GM23338 (cell line): ENCODE measurements at regions not wholly inside any gene's neighbourhood (a gene's known extent, or its start where the extent isn't known, plus 50 kb on each side); places are given as distances from the start of the nearest gene placed in this dataset.

Experiments
- CREB1 ChIP-seq: fragments of 250-450 bp; sonication (Bioruptor Pico); IDR thresholded peaks from 2 replicates; pipeline ENCODE4 v1.5.0; 2020; ENCODE audit warnings: low read depth, mild to moderate bottlenecking, moderate library complexity
- EZH2 ChIP-seq: fragments of 200-600 bp; sonication (generic); IDR thresholded peaks from one replicate; pipeline ENCODE4 v1.8.0; 2017; ENCODE audit warnings: antibody characterized with exemption, mild to moderate bottlenecking, low read depth; ENCODE audit not compliant: unreplicated experiment
- EZH2phosphoT487 ChIP-seq: fragments of 200-600 bp; sonication (generic); IDR thresholded peaks from one replicate; pipeline ENCODE4 v1.8.1; 2018; ENCODE audit warnings: antibody characterized with exemption; ENCODE audit not compliant: unreplicated experiment
- JUNB ChIP-seq: IDR thresholded peaks from one replicate; pipeline ENCODE4 v1.6.1; 2016; ENCODE audit warnings: antibody characterized with exemption; ENCODE audit not compliant: unreplicated experiment
- NANOG ChIP-seq: IDR thresholded peaks from 2 replicates; pipeline ENCODE4 v1.6.1; 2016; ENCODE audit warnings: antibody characterized with exemption, borderline replicate concordance
- POLR2AphosphoS5 ChIP-seq: IDR thresholded peaks from 2 replicates; pipeline ENCODE4 v1.6.1; 2016; ENCODE audit warnings: antibody characterized with exemption, low read depth
- STAT1 ChIP-seq: IDR thresholded peaks from one replicate; pipeline ENCODE4 v1.6.1; 2016; ENCODE audit warnings: antibody characterized with exemption; ENCODE audit not compliant: unreplicated experiment
- ZNF114 ChIP-seq: fragments of 250-450 bp; sonication (Bioruptor Pico); IDR thresholded peaks from 2 replicates; pipeline ENCODE4 v1.5.0; 2020; ENCODE audit warnings: mild to moderate bottlenecking, moderate library complexity
- ZNF331 ChIP-seq: fragments of 250-450 bp; sonication (Bioruptor Pico); IDR thresholded peaks from 2 replicates; pipeline ENCODE4 v1.5.0; 2020; ENCODE audit warnings: low read depth, mild to moderate bottlenecking, moderate library complexity
- TF ChIP-seq, protein P1 (sequence below), 2 experiments: fragments of 200-600 bp in 1 of 2; sonication (generic) in 1 of 2; conservative IDR thresholded peaks; 2 replicates each; pipeline versions ENCODE4 v1.5.1 to v1.6.1; 2016 to 2017; ENCODE audit warnings: antibody characterized with exemption in 2 of 2, low read depth in 2 of 2, mild to moderate bottlenecking in 2 of 2, moderate library complexity in 1 of 2
- TF ChIP-seq, protein P2 (sequence below): IDR thresholded peaks from one replicate; pipeline ENCODE4 v1.6.1; 2018; ENCODE audit warnings: antibody characterized with exemption; ENCODE audit not compliant: unreplicated experiment
- TF ChIP-seq, protein P3 (sequence below): IDR thresholded peaks from 2 replicates; pipeline ENCODE4 v1.6.1; 2016; ENCODE audit warnings: antibody characterized with exemption
- TF ChIP-seq, protein P4 (sequence below): fragments of 250-450 bp; sonication (Bioruptor Pico); IDR thresholded peaks from 2 replicates; pipeline ENCODE4 v1.5.0; 2020; ENCODE audit warnings: mild to moderate bottlenecking, moderate library complexity

DNA sequence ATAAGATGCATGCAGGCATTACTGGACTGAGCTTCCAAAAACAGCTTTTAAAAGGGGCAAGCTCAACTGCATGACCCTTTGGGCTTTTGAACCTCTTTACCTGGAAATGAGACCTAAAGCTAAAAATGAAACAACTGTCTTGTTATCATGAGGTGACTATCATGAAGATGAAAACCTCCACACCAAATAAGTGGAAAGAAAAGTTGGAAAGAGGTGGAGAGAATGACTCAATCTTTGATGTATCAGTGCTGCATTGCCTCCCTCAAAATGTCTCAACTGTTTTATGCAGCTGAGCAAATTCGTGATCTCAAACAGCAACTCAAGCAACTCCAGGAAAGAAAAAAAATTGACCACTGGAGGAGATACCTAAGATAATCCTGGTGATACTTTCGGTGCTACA is 307.1 kb downstream of the KBTBD8 start:
- TF ChIP-seq, protein P1, sequence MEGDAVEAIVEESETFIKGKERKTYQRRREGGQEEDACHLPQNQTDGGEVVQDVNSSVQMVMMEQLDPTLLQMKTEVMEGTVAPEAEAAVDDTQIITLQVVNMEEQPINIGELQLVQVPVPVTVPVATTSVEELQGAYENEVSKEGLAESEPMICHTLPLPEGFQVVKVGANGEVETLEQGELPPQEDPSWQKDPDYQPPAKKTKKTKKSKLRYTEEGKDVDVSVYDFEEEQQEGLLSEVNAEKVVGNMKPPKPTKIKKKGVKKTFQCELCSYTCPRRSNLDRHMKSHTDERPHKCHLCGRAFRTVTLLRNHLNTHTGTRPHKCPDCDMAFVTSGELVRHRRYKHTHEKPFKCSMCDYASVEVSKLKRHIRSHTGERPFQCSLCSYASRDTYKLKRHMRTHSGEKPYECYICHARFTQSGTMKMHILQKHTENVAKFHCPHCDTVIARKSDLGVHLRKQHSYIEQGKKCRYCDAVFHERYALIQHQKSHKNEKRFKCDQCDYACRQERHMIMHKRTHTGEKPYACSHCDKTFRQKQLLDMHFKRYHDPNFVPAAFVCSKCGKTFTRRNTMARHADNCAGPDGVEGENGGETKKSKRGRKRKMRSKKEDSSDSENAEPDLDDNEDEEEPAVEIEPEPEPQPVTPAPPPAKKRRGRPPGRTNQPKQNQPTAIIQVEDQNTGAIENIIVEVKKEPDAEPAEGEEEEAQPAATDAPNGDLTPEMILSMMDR (conservative IDR thresholded peaks at IDR 0.05; ENCODE audit: low read depth in 2 of 2), result no peak
- TF ChIP-seq EZH2 (no peak), POLR2AphosphoS5 (no peak), CREB1 (CRISPR knock-in tag) (no peak), EZH2phosphoT487 (no peak), JUNB (no peak), ZNF114 (CRISPR knock-in tag) (no peak), STAT1 (no peak), ZNF331 (CRISPR knock-in tag) (no peak), NANOG (no peak)
- TF ChIP-seq, protein P2, sequence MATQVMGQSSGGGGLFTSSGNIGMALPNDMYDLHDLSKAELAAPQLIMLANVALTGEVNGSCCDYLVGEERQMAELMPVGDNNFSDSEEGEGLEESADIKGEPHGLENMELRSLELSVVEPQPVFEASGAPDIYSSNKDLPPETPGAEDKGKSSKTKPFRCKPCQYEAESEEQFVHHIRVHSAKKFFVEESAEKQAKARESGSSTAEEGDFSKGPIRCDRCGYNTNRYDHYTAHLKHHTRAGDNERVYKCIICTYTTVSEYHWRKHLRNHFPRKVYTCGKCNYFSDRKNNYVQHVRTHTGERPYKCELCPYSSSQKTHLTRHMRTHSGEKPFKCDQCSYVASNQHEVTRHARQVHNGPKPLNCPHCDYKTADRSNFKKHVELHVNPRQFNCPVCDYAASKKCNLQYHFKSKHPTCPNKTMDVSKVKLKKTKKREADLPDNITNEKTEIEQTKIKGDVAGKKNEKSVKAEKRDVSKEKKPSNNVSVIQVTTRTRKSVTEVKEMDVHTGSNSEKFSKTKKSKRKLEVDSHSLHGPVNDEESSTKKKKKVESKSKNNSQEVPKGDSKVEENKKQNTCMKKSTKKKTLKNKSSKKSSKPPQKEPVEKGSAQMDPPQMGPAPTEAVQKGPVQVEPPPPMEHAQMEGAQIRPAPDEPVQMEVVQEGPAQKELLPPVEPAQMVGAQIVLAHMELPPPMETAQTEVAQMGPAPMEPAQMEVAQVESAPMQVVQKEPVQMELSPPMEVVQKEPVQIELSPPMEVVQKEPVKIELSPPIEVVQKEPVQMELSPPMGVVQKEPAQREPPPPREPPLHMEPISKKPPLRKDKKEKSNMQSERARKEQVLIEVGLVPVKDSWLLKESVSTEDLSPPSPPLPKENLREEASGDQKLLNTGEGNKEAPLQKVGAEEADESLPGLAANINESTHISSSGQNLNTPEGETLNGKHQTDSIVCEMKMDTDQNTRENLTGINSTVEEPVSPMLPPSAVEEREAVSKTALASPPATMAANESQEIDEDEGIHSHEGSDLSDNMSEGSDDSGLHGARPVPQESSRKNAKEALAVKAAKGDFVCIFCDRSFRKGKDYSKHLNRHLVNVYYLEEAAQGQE, result no peak
- TF ChIP-seq, protein P3, sequence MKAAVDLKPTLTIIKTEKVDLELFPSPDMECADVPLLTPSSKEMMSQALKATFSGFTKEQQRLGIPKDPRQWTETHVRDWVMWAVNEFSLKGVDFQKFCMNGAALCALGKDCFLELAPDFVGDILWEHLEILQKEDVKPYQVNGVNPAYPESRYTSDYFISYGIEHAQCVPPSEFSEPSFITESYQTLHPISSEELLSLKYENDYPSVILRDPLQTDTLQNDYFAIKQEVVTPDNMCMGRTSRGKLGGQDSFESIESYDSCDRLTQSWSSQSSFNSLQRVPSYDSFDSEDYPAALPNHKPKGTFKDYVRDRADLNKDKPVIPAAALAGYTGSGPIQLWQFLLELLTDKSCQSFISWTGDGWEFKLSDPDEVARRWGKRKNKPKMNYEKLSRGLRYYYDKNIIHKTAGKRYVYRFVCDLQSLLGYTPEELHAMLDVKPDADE, result no peak
- TF ChIP-seq, protein P4, sequence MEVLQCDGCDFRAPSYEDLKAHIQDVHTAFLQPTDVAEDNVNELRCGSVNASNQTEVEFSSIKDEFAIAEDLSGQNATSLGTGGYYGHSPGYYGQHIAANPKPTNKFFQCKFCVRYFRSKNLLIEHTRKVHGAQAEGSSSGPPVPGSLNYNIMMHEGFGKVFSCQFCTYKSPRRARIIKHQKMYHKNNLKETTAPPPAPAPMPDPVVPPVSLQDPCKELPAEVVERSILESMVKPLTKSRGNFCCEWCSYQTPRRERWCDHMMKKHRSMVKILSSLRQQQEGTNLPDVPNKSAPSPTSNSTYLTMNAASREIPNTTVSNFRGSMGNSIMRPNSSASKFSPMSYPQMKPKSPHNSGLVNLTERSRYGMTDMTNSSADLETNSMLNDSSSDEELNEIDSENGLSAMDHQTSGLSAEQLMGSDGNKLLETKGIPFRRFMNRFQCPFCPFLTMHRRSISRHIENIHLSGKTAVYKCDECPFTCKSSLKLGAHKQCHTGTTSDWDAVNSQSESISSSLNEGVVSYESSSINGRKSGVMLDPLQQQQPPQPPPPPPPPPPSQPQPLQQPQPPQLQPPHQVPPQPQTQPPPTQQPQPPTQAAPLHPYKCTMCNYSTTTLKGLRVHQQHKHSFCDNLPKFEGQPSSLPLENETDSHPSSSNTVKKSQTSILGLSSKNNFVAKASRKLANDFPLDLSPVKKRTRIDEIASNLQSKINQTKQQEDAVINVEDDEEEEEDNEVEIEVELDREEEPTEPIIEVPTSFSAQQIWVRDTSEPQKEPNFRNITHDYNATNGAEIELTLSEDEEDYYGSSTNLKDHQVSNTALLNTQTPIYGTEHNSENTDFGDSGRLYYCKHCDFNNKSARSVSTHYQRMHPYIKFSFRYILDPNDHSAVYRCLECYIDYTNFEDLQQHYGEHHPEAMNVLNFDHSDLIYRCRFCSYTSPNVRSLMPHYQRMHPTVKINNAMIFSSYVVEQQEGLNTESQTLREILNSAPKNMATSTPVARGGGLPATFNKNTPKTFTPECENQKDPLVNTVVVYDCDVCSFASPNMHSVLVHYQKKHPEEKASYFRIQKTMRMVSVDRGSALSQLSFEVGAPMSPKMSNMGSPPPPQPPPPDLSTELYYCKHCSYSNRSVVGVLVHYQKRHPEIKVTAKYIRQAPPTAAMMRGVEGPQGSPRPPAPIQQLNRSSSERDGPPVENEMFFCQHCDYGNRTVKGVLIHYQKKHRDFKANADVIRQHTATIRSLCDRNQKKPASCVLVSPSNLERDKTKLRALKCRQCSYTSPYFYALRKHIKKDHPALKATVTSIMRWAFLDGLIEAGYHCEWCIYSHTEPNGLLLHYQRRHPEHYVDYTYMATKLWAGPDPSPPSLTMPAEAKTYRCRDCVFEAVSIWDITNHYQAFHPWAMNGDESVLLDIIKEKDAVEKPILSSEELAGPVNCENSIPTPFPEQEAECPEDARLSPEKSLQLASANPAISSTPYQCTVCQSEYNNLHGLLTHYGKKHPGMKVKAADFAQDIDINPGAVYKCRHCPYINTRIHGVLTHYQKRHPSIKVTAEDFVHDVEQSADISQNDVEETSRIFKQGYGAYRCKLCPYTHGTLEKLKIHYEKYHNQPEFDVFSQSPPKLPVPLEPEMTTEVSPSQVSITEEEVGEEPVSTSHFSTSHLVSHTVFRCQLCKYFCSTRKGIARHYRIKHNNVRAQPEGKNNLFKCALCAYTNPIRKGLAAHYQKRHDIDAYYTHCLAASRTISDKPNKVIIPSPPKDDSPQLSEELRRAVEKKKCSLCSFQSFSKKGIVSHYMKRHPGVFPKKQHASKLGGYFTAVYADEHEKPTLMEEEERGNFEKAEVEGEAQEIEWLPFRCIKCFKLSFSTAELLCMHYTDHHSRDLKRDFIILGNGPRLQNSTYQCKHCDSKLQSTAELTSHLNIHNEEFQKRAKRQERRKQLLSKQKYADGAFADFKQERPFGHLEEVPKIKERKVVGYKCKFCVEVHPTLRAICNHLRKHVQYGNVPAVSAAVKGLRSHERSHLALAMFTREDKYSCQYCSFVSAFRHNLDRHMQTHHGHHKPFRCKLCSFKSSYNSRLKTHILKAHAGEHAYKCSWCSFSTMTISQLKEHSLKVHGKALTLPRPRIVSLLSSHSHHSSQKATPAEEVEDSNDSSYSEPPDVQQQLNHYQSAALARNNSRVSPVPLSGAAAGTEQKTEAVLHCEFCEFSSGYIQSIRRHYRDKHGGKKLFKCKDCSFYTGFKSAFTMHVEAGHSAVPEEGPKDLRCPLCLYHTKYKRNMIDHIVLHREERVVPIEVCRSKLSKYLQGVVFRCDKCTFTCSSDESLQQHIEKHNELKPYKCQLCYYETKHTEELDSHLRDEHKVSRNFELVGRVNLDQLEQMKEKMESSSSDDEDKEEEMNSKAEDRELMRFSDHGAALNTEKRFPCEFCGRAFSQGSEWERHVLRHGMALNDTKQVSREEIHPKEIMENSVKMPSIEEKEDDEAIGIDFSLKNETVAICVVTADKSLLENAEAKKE (CRISPR knock-in tag), result no peak
